ENCODE measurements at regions not wholly inside any gene's neighbourhood (a gene's known extent, or its start where the extent isn't known, plus 50 kb on each side); places are given as distances from the start of the nearest gene placed in this dataset.

GRCh38 chr12:28606967-28607557 is 416.8 kb downstream of the CCDC91 start:
- Histone ChIP-seq H3K27me3 (no peaks in the 10 kb centered on the region), H3K4me1 (no peaks in the 10 kb centered on the region), H3K27ac (no peak overlapping the region), H3K9me3 (peaks cover 0 to 18% (median 0%) of the 10 kb centered on the region in 3 donors), H3K36me3 (replicated peaks in 1 of 2; ENCODE audit: insufficient read depth in 1 of 2, low read depth in 2 of 2) (no peaks in the 10 kb centered on the region), H3K4me3 (no peak overlapping the region)
- ATAC-seq (no peak), DNase-seq (no peak)
- intact Hi-C loops (cut with DNase I): no loop called here
- WGBS, 2 donors: 31 to 50% methylated on average over 1 of the region's 1 CpG
- no peak for TF ChIP-seq POLR2A (IDR thresholded peaks at IDR 0.05)
- TF ChIP-seq CTCF (IDR thresholded peaks at IDR 0.05): no peak

GRCh38 chr12:28610401-28611114 is 420.3 kb downstream of the CCDC91 start:
- Histone ChIP-seq H3K27ac (no peak overlapping the region), H3K9me3 (peaks cover 0 to 18% (median 0%) of the 10 kb centered on the region in 3 donors), H3K4me1 (no peaks in the 10 kb centered on the region), H3K36me3 (replicated peaks in 1 of 2; ENCODE audit: insufficient read depth in 1 of 2, low read depth in 2 of 2) (no peaks in the 10 kb centered on the region), H3K4me3 (no peak overlapping the region), H3K27me3 (no peaks in the 10 kb centered on the region)
- 51 to 61% methylated on average over 3 of the region's 3 CpGs for WGBS, 2 donors
- no peak for ATAC-seq
- intact Hi-C loops (cut with DNase I): no loop called here
- no peak for DNase-seq
- TF ChIP-seq POLR2A (IDR thresholded peaks at IDR 0.05): no peak
- no peak for TF ChIP-seq CTCF (IDR thresholded peaks at IDR 0.05)

GRCh38 chr12:28611115-28611435 is 420.8 kb downstream of the CCDC91 start:
- Histone ChIP-seq H3K36me3 (replicated peaks in 1 of 2; ENCODE audit: insufficient read depth in 1 of 2, low read depth in 2 of 2) (no peaks in the 10 kb centered on the region), H3K27me3 (no peaks in the 10 kb centered on the region), H3K27ac (no peak overlapping the region), H3K4me3 (no peak overlapping the region), H3K9me3 (peaks cover 0 to 18% (median 0%) of the 10 kb centered on the region in 3 donors), H3K4me1 (no peaks in the 10 kb centered on the region)
- intact Hi-C loops (cut with DNase I): no loop called here
- no peak for TF ChIP-seq CTCF (IDR thresholded peaks at IDR 0.05)
- no peak for TF ChIP-seq POLR2A (IDR thresholded peaks at IDR 0.05)
- ATAC-seq: no peak
- no peak for DNase-seq

- Histone ChIP-seq H3K4me1 (no peaks in the 10 kb centered on the region), H3K4me3 (no peak overlapping the region), H3K9me3 (peaks cover 0 to 18% (median 0%) of the 10 kb centered on the region in 3 donors), H3K36me3 (replicated peaks in 1 of 2; ENCODE audit: insufficient read depth in 1 of 2, low read depth in 2 of 2) (no peaks in the 10 kb centered on the region), H3K27me3 (no peaks in the 10 kb centered on the region), H3K27ac (no peak overlapping the region)
- WGBS, 2 donors: 49 to 54% methylated on average over 2 of the region's 2 CpGs
- no peak for TF ChIP-seq POLR2A (IDR thresholded peaks at IDR 0.05)
- no peak for TF ChIP-seq CTCF (IDR thresholded peaks at IDR 0.05)
- DNase-seq: no peak
- no peak for ATAC-seq
- intact Hi-C loops (cut with DNase I): no loop called here
Observed at GRCh38 chr12:28611449-28611848, 421.2 kb downstream of the CCDC91 start.

GRCh38 chr12:28618171-28618570 is 427.9 kb downstream of the CCDC91 start:
- DNase-seq (no peak), ATAC-seq (no peak)
- WGBS, 2 donors: 41 to 63% methylated on average over 1 of the region's 1 CpG
- TF ChIP-seq POLR2A (IDR thresholded peaks at IDR 0.05): no peak
- TF ChIP-seq CTCF (IDR thresholded peaks at IDR 0.05): no peak
- H3K27me3 ChIP-seq: no peaks in the 10 kb centered on the region
- no peaks in the 10 kb centered on the region for H3K36me3 ChIP-seq (replicated peaks in 1 of 2; ENCODE audit: insufficient read depth in 1 of 2, low read depth in 2 of 2)
- intact Hi-C loops (cut with DNase I): no loop called here
- no peak overlapping the region for H3K27ac ChIP-seq
- no peaks in the 10 kb centered on the region for H3K4me1 ChIP-seq
- H3K4me3 ChIP-seq: no peak overlapping the region
- H3K9me3 ChIP-seq: no peaks in the 10 kb centered on the region
